Muscle of leg (tissue), 3 donors: ENCODE measurements at regions not wholly inside any gene's neighbourhood (a gene's known extent, or its start where the extent isn't known, plus 50 kb on each side); places are given as distances from the start of the nearest gene placed in this dataset.

Experiments used
- DNase-seq: peaks from one replicate; pipeline ENCODE4 v3.0.0; 2013
- H3K27ac ChIP-seq: one replicate; pipeline ENCODE4 v1.5.1; 2013; ENCODE audit warnings: mild to moderate bottlenecking, low read length, control low read depth
- H3K27me3 ChIP-seq: one replicate; pipeline ENCODE4 v1.6.1; 2013; ENCODE audit warnings: low read length; ENCODE audit not compliant: control insufficient read depth, insufficient read depth
- H3K36me3 ChIP-seq: one replicate; pipeline ENCODE4 v1.6.1; 2013; ENCODE audit warnings: low read length; ENCODE audit not compliant: control insufficient read depth, insufficient read depth
- H3K4me1 ChIP-seq: one replicate; pipeline ENCODE4 v1.6.1; 2013; ENCODE audit warnings: low read length; ENCODE audit not compliant: control insufficient read depth, insufficient read depth
- H3K4me3 ChIP-seq: one replicate; pipeline ENCODE4 v1.5.1; 2013; ENCODE audit warnings: low read length, control low read depth
- H3K9me3 ChIP-seq: replicated peaks from 2 replicates; pipeline ENCODE4 v1.6.1; 2013; ENCODE audit warnings: low read depth, low read length; ENCODE audit not compliant: control insufficient read depth
- WGBS: methylation state at CpG from one replicate; pipeline ENCODE4 v1.1.5; 2013; ENCODE audit warnings: missing lambda C conversion rate; ENCODE audit not compliant: insufficient coverage; 5-methylcytosine and 5-hydroxymethylcytosine counted together

- Histone ChIP-seq H3K4me1 (no peaks in the 10 kb centered on the region), H3K4me3 (no peak overlapping the region), H3K27ac (no peak overlapping the region), H3K27me3 (no peaks in the 10 kb centered on the region), H3K9me3 (no peaks in the 10 kb centered on the region), H3K36me3 (no peaks in the 10 kb centered on the region)
- DNase-seq, result no peak
- WGBS, result 97% methylated on average over 3 of the region's 3 CpGs
Observed at GRCh38 chr20:52569201-52569600, 377.6 kb upstream of the ZFP64 start.

GRCh38 chr20:52565614-52566013, 374.0 kb upstream of the ZFP64 start:
- no peaks in the 10 kb centered on the region for H3K4me1 ChIP-seq
- H3K4me3 ChIP-seq, result no peak overlapping the region
- no peaks in the 10 kb centered on the region for H3K27me3 ChIP-seq
- DNase-seq, result no peak
- WGBS, result 100% methylated on average over 2 of the region's 2 CpGs
- H3K9me3 ChIP-seq, result no peaks in the 10 kb centered on the region
- no peaks in the 10 kb centered on the region for H3K36me3 ChIP-seq
- no peak overlapping the region for H3K27ac ChIP-seq

GRCh38 chr20:52564594-52564993, 373.0 kb upstream of the ZFP64 start:
- WGBS, result 100% methylated on average over 3 of the region's 4 CpGs
- peaks cover 3% of the 10 kb centered on the region for H3K9me3 ChIP-seq
- no peak overlapping the region for H3K4me3 ChIP-seq
- H3K27ac ChIP-seq, result no peak overlapping the region
- no peaks in the 10 kb centered on the region for H3K4me1 ChIP-seq
- no peak for DNase-seq
- H3K27me3 ChIP-seq, result no peaks in the 10 kb centered on the region
- no peaks in the 10 kb centered on the region for H3K36me3 ChIP-seq

GRCh38 chr20:52552181-52552872, 360.7 kb upstream of the ZFP64 start:
- no peak for DNase-seq
- H3K9me3 ChIP-seq, result no peaks in the 10 kb centered on the region
- no peaks in the 10 kb centered on the region for H3K4me1 ChIP-seq
- no peak overlapping the region for H3K27ac ChIP-seq
- H3K27me3 ChIP-seq, result no peaks in the 10 kb centered on the region
- WGBS, result 72% methylated on average over 5 of the region's 12 CpGs
- H3K36me3 ChIP-seq, result no peaks in the 10 kb centered on the region
- H3K4me3 ChIP-seq, result no peak overlapping the region

GRCh38 chr20:52542131-52542530, 350.6 kb upstream of the ZFP64 start:
- H3K9me3 ChIP-seq, result peaks cover 4% of the 10 kb centered on the region
- no peaks in the 10 kb centered on the region for H3K36me3 ChIP-seq
- H3K4me1 ChIP-seq, result no peaks in the 10 kb centered on the region
- 50% methylated on average over 1 of the region's 4 CpGs for WGBS
- no peak for DNase-seq
- no peak overlapping the region for H3K27ac ChIP-seq
- no peak overlapping the region for H3K4me3 ChIP-seq
- peaks cover 3% of the 10 kb centered on the region for H3K27me3 ChIP-seq

GRCh38 chr20:52540509-52540908, 348.9 kb upstream of the ZFP64 start:
- no peak overlapping the region for H3K27ac ChIP-seq
- H3K4me1 ChIP-seq, result no peaks in the 10 kb centered on the region
- peaks cover 3% of the 10 kb centered on the region for H3K27me3 ChIP-seq
- H3K4me3 ChIP-seq, result no peak overlapping the region
- no peaks in the 10 kb centered on the region for H3K36me3 ChIP-seq
- DNase-seq, result no peak
- no CpG with 5 or more reads among the region's 1 CpG for WGBS
- peaks cover 4% of the 10 kb centered on the region for H3K9me3 ChIP-seq

GRCh38 chr20:52539891-52540290, 348.3 kb upstream of the ZFP64 start:
- Histone ChIP-seq H3K4me1 (no peaks in the 10 kb centered on the region), H3K4me3 (no peak overlapping the region)
- WGBS, result no CpG with 5 or more reads among the region's 2 CpGs

GRCh38 chr20:52536841-52537400, 345.3 kb upstream of the ZFP64 start:
- Histone ChIP-seq H3K27me3 (peaks cover 3% of the 10 kb centered on the region), H3K27ac (no peak overlapping the region), H3K9me3 (no peaks in the 10 kb centered on the region), H3K36me3 (no peaks in the 10 kb centered on the region), H3K4me3 (no peak overlapping the region), H3K4me1 (no peaks in the 10 kb centered on the region)
- 98% methylated on average over 5 of the region's 8 CpGs for WGBS
- no peak for DNase-seq

More at GRCh38 chr20:52539891-52540290, 348.3 kb upstream of the ZFP64 start:
- no peak for DNase-seq
- Histone ChIP-seq H3K27ac (no peak overlapping the region), H3K9me3 (peaks cover 4% of the 10 kb centered on the region), H3K27me3 (peaks cover 3% of the 10 kb centered on the region), H3K36me3 (no peaks in the 10 kb centered on the region)

- no peaks in the 10 kb centered on the region for H3K9me3 ChIP-seq
- H3K4me1 ChIP-seq, result no peaks in the 10 kb centered on the region
- DNase-seq, result no peak
- no peak overlapping the region for H3K4me3 ChIP-seq
- H3K27ac ChIP-seq, result no peak overlapping the region
- peaks cover 3% of the 10 kb centered on the region for H3K27me3 ChIP-seq
- H3K36me3 ChIP-seq, result no peaks in the 10 kb centered on the region
- no CpG with 5 or more reads among the region's 1 CpG for WGBS
Observed at GRCh38 chr20:52536040-52536439, 344.5 kb upstream of the ZFP64 start.

GRCh38 chr20:52534616-52535015, 343.0 kb upstream of the ZFP64 start:
- Histone ChIP-seq H3K27ac (no peak overlapping the region), H3K36me3 (no peaks in the 10 kb centered on the region), H3K4me3 (no peak overlapping the region), H3K4me1 (no peaks in the 10 kb centered on the region), H3K9me3 (no peaks in the 10 kb centered on the region), H3K27me3 (no peaks in the 10 kb centered on the region)
- no CpG with 5 or more reads among the region's 4 CpGs for WGBS
- peak; percentile 31 for DNase-seq
